Stimulated activated CD8-positive, alpha-beta memory T cell treated with anti-CD3 and anti-CD28 coated beads, Interleukin-15, amount 100 ng/mL, for 4 hours (primary cell): ENCODE measurements at regions not wholly inside any gene's neighbourhood (a gene's known extent, or its start where the extent isn't known, plus 50 kb on each side); places are given as distances from the start of the nearest gene placed in this dataset.

Experiments used
- DNase-seq, 2 donors: peaks; one replicate each; pipeline ENCODE4 v3.0.0-alpha.2; 2020; ENCODE audit warnings: low read depth in 2 of 2

DNA sequence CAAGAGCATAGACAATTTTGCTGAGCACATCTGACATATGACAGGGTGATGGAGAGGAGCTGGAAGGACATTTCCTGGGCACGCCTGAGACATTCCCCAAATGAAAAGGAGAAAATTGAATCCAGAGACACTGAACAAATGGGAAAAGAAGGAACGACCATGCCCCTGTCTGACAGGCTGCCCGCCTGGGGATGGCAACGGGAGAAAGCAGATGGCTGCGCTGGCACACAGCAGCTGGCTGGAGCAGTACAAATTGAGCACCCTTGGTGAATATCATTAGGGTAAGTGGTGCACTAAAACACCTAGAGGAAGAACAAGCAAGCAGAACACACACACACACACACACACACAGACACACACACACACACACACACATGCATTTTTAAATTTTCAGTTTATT is 174.3 kb upstream of the DUSP10 start:
- DNase-seq = no peak

DNA sequence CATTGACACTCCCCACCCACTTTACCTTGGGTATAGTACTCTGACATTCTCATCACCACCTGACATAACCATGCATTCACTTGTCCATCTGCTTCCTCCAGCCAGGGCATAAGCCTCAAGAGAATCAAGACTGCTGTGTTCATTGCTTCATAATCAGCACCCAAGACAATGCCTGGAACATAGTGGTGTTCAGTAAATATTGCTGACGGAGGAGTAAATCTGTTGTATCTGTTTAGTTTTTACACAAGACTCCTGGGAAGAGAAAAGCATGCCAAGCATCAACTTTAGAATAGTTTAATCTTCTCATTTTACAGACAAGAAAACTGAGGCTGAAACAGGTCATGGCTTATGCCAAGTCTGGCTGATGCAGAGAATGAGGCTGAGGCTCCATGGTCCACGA is 173.9 kb upstream of the DUSP10 start:
- no peak for DNase-seq

DNA sequence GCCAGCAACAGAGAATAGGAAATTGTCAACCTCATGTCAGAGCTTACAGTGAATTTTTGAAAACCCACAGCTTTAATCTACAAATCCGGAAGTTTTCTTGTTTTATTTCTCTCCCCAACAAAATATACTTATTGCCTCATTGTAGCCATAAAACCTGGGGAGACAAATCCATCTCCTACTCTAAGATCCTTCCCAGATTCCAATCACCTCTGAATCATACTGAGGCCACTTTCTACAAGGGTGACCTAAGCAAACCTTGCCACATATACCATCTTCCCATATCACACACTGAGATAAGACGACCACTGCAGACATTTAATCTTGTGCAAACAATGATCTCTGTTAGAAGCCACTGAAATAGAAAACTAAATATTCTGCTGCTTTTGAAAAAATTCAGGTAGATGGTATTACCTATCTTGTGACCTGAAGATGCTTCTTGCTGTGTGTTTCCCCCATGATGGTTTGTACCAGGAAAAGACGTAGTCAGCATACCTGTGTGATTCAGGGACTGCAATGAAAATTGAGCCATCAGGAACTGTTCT is 171.5 kb upstream of the DUSP10 start:
- no peak for DNase-seq

DNA sequence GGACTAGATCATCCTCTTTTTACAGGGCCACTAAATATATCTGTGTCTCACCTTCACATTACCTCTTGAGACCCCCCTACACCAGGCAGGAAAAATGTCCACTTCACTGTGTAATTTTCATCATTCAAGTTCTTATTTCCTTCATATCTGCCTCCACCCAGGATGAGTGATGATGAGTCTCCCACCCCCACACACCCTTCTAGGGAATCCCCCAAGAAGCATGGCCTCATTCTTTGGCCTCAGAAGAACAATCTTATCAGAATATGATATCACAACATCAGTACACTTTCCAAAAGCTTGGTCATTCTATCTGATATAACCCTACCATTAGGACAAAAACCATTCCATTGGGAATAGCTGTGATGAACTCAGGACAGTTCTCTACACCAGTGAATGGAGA is 170.3 kb upstream of the DUSP10 start:
- no peak for DNase-seq

- DNase-seq = no peak
Measured at GRCh38 chr1:221911714-221912113, 169.8 kb upstream of the DUSP10 start.

DNA sequence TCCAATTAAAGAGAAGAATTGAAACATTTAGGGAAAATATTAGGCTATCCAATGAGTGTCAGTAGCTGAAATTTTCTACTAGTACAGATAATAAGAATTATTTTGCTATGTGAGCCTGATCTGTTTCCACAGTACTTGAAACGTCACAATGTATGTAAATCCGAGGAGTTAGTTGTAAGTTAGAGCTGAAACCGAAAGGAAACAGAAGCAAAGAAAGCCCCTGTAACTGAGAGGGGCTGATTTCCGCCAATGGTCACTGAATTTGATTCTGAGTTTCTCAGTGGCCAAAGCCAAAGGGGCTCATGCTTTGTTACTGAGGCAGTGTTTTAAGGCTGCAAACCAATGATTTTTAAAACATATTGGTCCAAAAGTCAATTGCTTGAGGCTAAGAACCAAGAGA is 168.3 kb upstream of the DUSP10 start:
- no peak for DNase-seq

DNA sequence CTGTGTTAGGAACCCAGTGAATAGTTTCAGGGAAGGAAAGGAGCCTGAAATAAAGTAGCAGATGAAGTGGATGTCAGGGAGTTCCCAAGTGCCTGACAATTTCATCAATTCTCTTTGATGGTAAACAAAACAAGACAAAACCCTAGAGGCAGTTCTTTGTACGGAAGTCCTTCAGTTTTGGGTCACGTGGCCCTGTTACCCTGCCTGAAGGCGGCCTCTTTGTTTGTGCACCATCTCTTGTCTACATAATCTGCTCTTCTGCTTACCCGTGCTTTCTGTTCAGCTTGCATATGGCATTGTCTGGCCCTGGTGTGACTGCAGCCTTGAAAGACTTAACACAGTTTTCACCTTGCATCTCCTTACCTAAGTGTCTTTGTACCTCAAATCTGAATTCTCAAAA is 166.7 kb upstream of the DUSP10 start:
- no peak for DNase-seq

GRCh38 chr1:221907166-221907932 is 165.5 kb upstream of the DUSP10 start:
- no peak for DNase-seq

DNA sequence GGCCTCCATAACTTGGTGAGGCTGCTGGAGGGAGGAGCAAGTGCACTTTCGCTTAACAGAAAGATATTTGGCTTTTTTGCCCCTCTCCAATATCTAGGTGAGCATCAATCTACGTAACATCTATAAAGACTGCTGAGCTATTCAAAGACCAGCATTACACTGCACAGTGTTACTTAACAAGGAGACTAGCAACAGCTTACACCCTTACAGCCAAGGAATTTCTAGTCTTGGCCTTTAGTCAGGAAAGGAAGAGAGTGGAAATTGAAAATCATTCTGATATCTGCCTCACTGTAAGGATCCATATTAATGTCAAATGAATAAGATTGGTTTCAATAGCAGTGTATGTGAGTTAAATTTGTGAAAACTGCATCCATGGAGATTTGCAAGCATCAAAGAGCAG is 163.9 kb upstream of the DUSP10 start:
- no peak for DNase-seq

DNA sequence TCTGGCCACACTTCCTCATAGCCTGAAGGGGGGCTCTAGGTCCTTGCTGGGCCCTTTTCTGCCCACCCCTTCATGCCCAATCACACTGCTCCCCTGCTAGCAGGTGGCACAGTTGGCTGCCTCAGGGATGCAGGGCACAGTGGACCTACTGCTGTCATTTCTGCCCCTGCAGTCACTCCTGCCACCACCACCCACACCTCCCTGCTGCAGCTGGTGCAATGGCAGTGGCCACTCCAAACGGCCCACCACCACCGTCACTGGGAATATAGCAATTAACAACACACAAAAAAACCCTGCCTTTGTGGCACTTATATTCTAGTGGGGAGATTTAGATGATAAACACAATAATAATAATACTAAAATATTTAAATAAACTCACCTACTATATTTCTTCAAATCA is 162.4 kb upstream of the DUSP10 start:
- no peak for DNase-seq

DNA sequence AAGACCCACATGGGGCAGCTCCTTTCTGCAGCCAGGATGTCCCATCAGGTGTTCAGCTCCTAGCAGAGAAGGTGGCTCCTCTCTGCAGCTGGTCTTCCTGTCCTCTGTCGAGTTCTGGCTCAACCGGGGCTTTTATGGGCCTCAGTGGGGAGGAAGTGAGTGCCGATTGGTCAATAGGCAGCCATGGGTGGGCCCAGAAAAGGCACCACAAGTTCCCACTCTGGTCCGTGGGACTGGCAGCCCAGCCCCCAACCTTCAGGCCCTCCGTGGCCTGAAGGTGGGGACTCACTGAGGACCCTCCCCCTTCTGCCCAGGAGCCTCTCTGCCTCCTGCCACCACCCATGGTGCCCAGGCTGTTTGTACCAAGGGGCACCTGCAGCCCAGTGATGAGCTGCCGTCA is 161.7 kb upstream of the DUSP10 start:
- no peak for DNase-seq

DNA sequence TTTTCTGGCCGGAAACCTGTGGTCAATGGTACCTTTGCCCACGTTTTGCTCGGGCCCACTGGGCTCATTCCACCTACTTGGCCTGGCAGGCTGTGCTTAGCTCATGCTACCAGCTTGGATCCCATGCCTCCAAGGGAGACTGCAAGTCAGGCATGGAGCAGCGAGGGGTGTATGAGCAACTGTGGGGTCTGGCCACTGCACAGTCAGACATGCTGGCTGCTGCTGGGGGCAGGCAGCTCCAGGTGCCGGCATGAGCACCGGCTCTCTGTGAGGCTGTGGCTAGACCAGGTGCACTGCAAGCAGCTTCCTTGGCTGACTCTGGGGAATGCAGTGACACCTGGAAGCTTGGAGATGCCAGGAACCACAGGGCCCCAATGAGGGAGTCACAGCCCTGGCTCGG is 161.1 kb upstream of the DUSP10 start:
- no peak for DNase-seq

- DNase-seq = no peak
Measured at GRCh38 chr1:221900678-221901077, 158.8 kb upstream of the DUSP10 start.

- DNase-seq = no peak
Measured at GRCh38 chr1:221897321-221897721, 155.4 kb upstream of the DUSP10 start.

- DNase-seq = no peak
Measured at GRCh38 chr1:221892301-221892830, 150.5 kb upstream of the DUSP10 start.

DNA sequence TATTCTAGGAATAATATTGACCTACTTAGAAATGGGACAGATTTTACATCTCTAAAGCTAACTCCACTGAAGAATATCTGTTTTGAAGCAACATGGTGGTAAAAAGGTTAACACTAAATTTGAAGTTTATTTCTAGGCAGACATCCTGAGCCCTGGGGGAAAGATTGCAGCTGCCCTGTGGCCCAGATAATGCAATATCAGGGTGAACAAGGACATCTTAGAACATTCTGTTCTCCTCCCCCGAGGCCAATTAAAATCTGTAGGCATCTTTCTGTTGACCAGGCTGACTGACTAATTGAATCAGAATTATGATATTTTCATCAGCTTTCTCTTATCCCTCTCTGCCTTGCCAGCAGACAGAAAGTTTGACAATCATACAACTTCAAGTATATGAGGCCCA is 149.8 kb upstream of the DUSP10 start:
- no peak for DNase-seq

DNA sequence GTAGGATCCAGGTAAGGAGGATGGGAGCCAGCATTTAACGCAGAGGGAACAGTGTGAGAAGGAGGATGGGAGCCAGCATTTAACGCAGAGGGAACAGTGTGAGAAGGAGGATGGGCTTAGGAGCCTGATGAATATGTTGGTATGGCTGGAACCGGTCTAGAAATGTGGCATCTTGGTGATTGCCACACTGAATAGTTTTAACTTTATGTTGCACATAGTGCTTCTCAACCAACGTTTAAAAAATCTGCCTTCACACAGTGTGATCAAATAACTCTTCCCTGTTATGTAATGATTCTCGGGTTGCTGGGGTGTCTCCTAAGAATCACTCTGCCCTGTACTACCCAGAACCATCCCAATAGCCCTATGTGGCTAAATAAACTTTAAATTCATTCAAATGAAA is 146.9 kb upstream of the DUSP10 start:
- no peak for DNase-seq

DNA sequence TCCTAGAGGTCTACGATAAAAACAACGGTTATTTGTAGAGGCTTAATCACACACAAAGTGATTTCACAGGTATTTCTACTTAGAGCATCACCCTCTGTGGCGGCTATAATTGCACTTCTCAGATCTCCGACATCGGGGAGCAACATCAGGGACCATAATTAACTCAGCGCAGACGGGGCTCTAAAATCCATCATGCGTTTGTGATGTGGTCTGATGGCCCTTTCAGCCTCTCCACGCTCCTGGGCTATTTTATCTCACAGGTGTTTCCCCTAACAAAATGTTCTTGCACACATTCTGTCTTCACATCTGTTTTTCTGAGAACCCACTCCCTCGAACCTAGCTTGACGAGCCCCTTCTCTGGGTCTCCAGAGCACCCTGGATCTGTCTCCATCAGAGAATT is 146.3 kb upstream of the DUSP10 start:
- DNase-seq = no peak

GRCh38 chr1:221887758-221888157 is 145.9 kb upstream of the DUSP10 start:
- no peak for DNase-seq

- no peak for DNase-seq
Measured at GRCh38 chr1:221887415-221887746, 145.5 kb upstream of the DUSP10 start.

DNA sequence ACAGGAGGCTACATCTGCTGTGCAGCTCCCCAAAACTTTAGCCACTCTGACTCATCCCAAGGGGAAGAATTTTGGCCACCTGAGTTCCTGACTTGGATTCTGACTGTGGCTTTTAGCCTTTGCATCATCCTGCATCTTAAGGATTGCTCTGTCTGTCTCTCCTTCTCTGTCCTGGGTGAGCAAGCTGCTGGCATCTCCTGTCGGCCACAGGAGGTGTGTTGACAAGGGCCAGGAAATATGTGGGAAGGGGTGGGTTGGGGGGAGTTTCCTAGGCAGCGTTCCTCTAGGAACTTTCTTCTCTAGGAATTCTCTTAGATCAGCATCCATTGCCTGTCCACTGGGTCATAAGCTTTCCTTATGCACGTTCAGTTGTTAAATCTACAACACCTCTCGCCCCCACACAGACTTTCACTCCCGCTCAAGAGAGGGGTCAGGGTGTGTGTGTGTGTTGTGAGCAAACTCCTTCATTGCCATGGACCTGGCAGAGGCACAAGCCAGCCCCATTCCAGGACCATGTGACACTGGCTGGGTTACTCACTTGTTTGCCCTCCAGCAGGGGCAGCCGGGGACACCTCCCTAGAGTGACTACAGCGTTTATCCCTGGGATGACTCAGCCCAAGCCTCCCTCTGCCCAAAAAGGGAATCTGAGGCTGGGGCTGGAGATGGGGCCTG is 145.0 kb upstream of the DUSP10 start:
- DNase-seq = no peak

- DNase-seq = no peak
Measured at GRCh38 chr1:221886311-221886710, 144.4 kb upstream of the DUSP10 start.

DNA sequence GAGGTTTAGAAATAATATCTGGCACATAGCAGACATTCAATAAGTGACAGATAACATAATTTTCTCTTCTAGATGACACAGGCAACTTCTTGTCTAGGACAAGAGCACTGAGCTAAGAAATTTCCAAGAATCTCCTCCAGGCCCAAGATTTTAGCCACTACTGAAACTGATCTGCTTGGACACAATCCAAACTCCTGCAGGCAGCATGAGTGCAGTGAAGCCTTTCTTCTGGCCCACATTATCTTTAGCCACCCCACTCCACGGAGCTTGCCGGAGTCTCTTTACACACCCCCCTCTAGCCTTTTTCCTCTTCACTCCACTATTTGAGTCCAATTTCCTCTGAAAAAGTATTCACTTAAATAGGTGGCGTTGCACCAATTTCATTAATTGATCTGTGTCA is 142.9 kb upstream of the DUSP10 start:
- DNase-seq = no peak
